H1 (cell line): ENCODE measurements at regions not wholly inside any gene's neighbourhood (a gene's known extent, or its start where the extent isn't known, plus 50 kb on each side); places are given as distances from the start of the nearest gene placed in this dataset.

ENCODE experiments used
- CTCF ChIA-PET: fragments of 300-600 bp; sonication (Branson Sonifier 250); formaldehyde crosslinking; loops from one replicate; lab custom pipeline; 2021; ENCODE audit not compliant: partially characterized antibody; lab: Charles Lee
- POLR2A ChIA-PET: fragments of 300-600 bp; sonication (Branson Sonifier 250); formaldehyde crosslinking; loops from one replicate; lab custom pipeline; 2021; ENCODE audit warnings: inconsistent platforms; ENCODE audit not compliant: partially characterized antibody; lab: Charles Lee
- DNase-seq, 2 experiments: peaks; one replicate each; pipeline versions ENCODE4 v3.0.0 to v3.0.0-alpha.2; 2010 to 2022; ENCODE audit warnings: low spot score in 2 of 2, low read depth in 1 of 2, mixed read lengths in 1 of 2
- FAIRE-seq: peaks from 2 replicates; lab custom pipeline; 2011; peaks lifted over from hg19 to GRCh38; lab: Jason Lieb, UNC
- H2AFZ ChIP-seq: 2 replicates; pipeline ENCODE4 v1.8.1; 2012; ENCODE audit warnings: low read length, inconsistent platforms
- H2AK5ac ChIP-seq: 2 replicates; pipeline ENCODE4 v1.6.1; 2013; ENCODE audit warnings: low read depth, low read length
- H2BK120ac ChIP-seq: replicated peaks from 2 replicates; pipeline ENCODE3; 2013; ENCODE audit warnings: low read depth, low read length, inconsistent platforms
- H2BK12ac ChIP-seq: 2 replicates; pipeline ENCODE4 v1.6.1; 2013; ENCODE audit warnings: low read depth, low read length
- H2BK15ac ChIP-seq: 2 replicates; pipeline ENCODE4 v1.6.1; 2013; ENCODE audit warnings: low read length
- H2BK20ac ChIP-seq: 2 replicates; pipeline ENCODE4 v1.6.1; 2013; ENCODE audit warnings: low read length
- H2BK5ac ChIP-seq: 2 replicates; pipeline ENCODE4 v1.6.1; 2013; ENCODE audit warnings: low read depth, low read length
- H3K14ac ChIP-seq: 2 replicates; pipeline ENCODE4 v1.6.1; 2013; ENCODE audit warnings: inconsistent platforms; ENCODE audit not compliant: insufficient read length
- H3K18ac ChIP-seq: 2 replicates; pipeline ENCODE4 v1.6.1; 2013; ENCODE audit warnings: low read length; ENCODE audit errors: extremely low read depth
- H3K23ac ChIP-seq: 2 replicates; pipeline ENCODE4 v1.6.1; 2013; ENCODE audit warnings: inconsistent platforms; ENCODE audit not compliant: insufficient read length
- H3K23me2 ChIP-seq: 2 replicates; pipeline ENCODE4 v1.6.1; 2013; ENCODE audit warnings: low read depth, low read length
- H3K27ac ChIP-seq: 2 replicates; pipeline ENCODE4 v1.6.1; 2011; ENCODE audit warnings: low read depth, low read length, inconsistent platforms
- H3K27me3 ChIP-seq, 4 experiments: replicated peaks in 1 of 4; 1 replicate in 1 of 4; 2 replicates in 3 of 4; pipeline versions ENCODE4 v1.6.1 to v1.8.1; 2011 to 2013; ENCODE audit warnings: low read length in 3 of 4, mild to moderate bottlenecking in 3 of 4, inconsistent platforms in 2 of 4, mixed read lengths in 2 of 4, moderate library complexity in 1 of 4; ENCODE audit not compliant: control insufficient read depth in 3 of 4, insufficient read depth in 3 of 4; ENCODE audit errors: extremely low read depth in 1 of 4
- H3K36me3 ChIP-seq, 4 experiments: 2 replicates each; pipeline versions ENCODE4 v1.6.1 to v1.8.1; 2011 to 2013; ENCODE audit warnings: mild to moderate bottlenecking in 4 of 4, low read length in 3 of 4, moderate library complexity in 2 of 4, control low read depth in 1 of 4, inconsistent platforms in 1 of 4; ENCODE audit not compliant: insufficient read depth in 4 of 4, control insufficient read depth in 2 of 4
- H3K4ac ChIP-seq: replicated peaks from 2 replicates; pipeline ENCODE3; 2013; ENCODE audit warnings: low read length, low read depth, mixed read lengths, inconsistent platforms; ENCODE audit not compliant: insufficient read length
- H3K4me1 ChIP-seq, 4 experiments: replicated peaks in 1 of 4; 1 replicate in 1 of 4; 2 replicates in 3 of 4; pipeline versions ENCODE4 v1.6.1 to v1.8.1; 2011 to 2013; ENCODE audit warnings: low read length in 3 of 4, inconsistent platforms in 2 of 4, mixed read lengths in 1 of 4; ENCODE audit not compliant: insufficient read depth in 4 of 4, control insufficient read depth in 3 of 4
- H3K4me2 ChIP-seq, 2 experiments: 2 replicates each; pipeline versions ENCODE4 v1.6.1 to v1.8.1; 2011 to 2013; ENCODE audit warnings: low read depth in 2 of 2, low read length in 2 of 2, control low read depth in 1 of 2, inconsistent platforms in 1 of 2, mild to moderate bottlenecking in 1 of 2; ENCODE audit not compliant: insufficient read depth in 1 of 2
- H3K4me3 ChIP-seq, 4 experiments: fragments of 200-600, 300-600 bp in 1 of 4; sonication (generic), shearing (Covaris generic), sonication (Bioruptor Twin) in 1 of 4; 2 replicates each; pipeline versions ENCODE4 v1.5.1 to v1.8.1; 2011 to 2016; ENCODE audit warnings: low read length in 4 of 4, low read depth in 3 of 4, control low read depth in 2 of 4, inconsistent platforms in 2 of 4, mild to moderate bottlenecking in 2 of 4, mixed read lengths in 1 of 4, moderate library complexity in 1 of 4; ENCODE audit not compliant: insufficient read depth in 2 of 4; ENCODE audit errors: extremely low read depth in 1 of 4
- H3K56ac ChIP-seq: replicated peaks from 2 replicates; pipeline ENCODE3; 2013; ENCODE audit warnings: low read depth, mild to moderate bottlenecking, mixed read lengths, low read length, inconsistent platforms; ENCODE audit not compliant: insufficient read length
- H3K79me1 ChIP-seq: 2 replicates; pipeline ENCODE4 v1.6.1; 2013; ENCODE audit warnings: low read depth, low read length, control low read depth
- H3K79me2 ChIP-seq, 2 experiments: 2 replicates each; pipeline versions ENCODE4 v1.6.1 to v1.8.1; 2012 to 2013; ENCODE audit warnings: low read length in 2 of 2, mild to moderate bottlenecking in 2 of 2, inconsistent platforms in 1 of 2; ENCODE audit not compliant: insufficient read depth in 2 of 2, control insufficient read depth in 1 of 2
- H3K9ac ChIP-seq, 4 experiments: replicated peaks in 1 of 4; 1 replicate in 1 of 4; 2 replicates in 3 of 4; pipeline versions ENCODE4 v1.6.1 to v1.8.1; 2011 to 2013; ENCODE audit warnings: low read depth in 3 of 4, low read length in 3 of 4, control low read depth in 2 of 4, mild to moderate bottlenecking in 2 of 4, moderate library complexity in 2 of 4, inconsistent platforms in 1 of 4; ENCODE audit errors: extremely low read depth in 1 of 4
- H3K9me3 ChIP-seq, 2 experiments: 2 replicates each; pipeline versions ENCODE4 v1.6.1 to v1.8.1; 2012 to 2013; ENCODE audit warnings: mild to moderate bottlenecking in 2 of 2, moderate library complexity in 2 of 2, control low read depth in 1 of 2, inconsistent platforms in 1 of 2, low read depth in 1 of 2, low read length in 1 of 2, mixed read lengths in 1 of 2; ENCODE audit not compliant: insufficient read depth in 2 of 2
- H4K20me1 ChIP-seq, 2 experiments: replicated peaks in 1 of 2; 2 replicates each; pipeline versions ENCODE3 to v1.8.1; 2011 to 2013; ENCODE audit warnings: inconsistent platforms in 2 of 2, low read length in 2 of 2, mild to moderate bottlenecking in 1 of 2; ENCODE audit not compliant: insufficient read depth in 2 of 2, control insufficient read depth in 1 of 2
- H4K5ac ChIP-seq: 2 replicates; pipeline ENCODE4 v1.6.1; 2013; ENCODE audit warnings: low read length, low read depth, mixed read lengths, inconsistent platforms; ENCODE audit not compliant: insufficient read length
- H4K8ac ChIP-seq: 2 replicates; pipeline ENCODE4 v1.8.0; 2013; ENCODE audit warnings: mild to moderate bottlenecking, moderate library complexity, low read length, inconsistent platforms; ENCODE audit not compliant: insufficient read depth; ENCODE audit errors: extremely low read depth
- H4K91ac ChIP-seq: replicated peaks from 2 replicates; pipeline ENCODE3; 2013; ENCODE audit warnings: low read length, mixed read lengths, inconsistent platforms; ENCODE audit not compliant: insufficient read length
- ASH2L ChIP-seq: fragments of 200-600, 300-600 bp; sonication (generic); IDR thresholded peaks from one replicate; pipeline ENCODE4 v1.7.1; 2017; ENCODE audit warnings: low read length
- ATF2 ChIP-seq: IDR thresholded peaks from 2 replicates; pipeline ENCODE4 v1.6.1; 2012; ENCODE audit warnings: low read length, inconsistent platforms
- E2F6 ChIP-seq: IDR thresholded peaks from 2 replicates; pipeline ENCODE4 v1.6.1; 2012; ENCODE audit warnings: inconsistent platforms
- GABPA ChIP-seq: IDR thresholded peaks from 2 replicates; pipeline ENCODE4 v1.6.1; 2011; ENCODE audit warnings: mild to moderate bottlenecking, low read length, moderate library complexity, borderline replicate concordance; ENCODE audit not compliant: insufficient read depth
- JUND ChIP-seq: IDR thresholded peaks from 2 replicates; pipeline ENCODE4 v1.6.1; 2011; ENCODE audit warnings: mild to moderate bottlenecking, improper control_type of control experiment, low read length
- RAD21 ChIP-seq, 2 experiments: IDR thresholded peaks in 1 of 2; conservative IDR thresholded peaks in 1 of 2; 2 replicates each; pipeline ENCODE4 v1.6.1; 2011; ENCODE audit warnings: low read depth in 2 of 2, low read length in 2 of 2, improper control_type of control experiment in 1 of 2, inconsistent platforms in 1 of 2, mild to moderate bottlenecking in 1 of 2, moderate library complexity in 1 of 2
- RBBP5 ChIP-seq: IDR thresholded peaks from 2 replicates; pipeline ENCODE4 v1.7.1; 2012; ENCODE audit warnings: low read depth, mild to moderate bottlenecking, inconsistent platforms, low read length, moderate library complexity, borderline replicate concordance
- RNF2 ChIP-seq: fragments of 200-900, 300-1000 bp; sonication (generic); IDR thresholded peaks from 2 replicates; pipeline ENCODE4 v1.7.1; 2016; ENCODE audit warnings: borderline replicate concordance, low read depth, mild to moderate bottlenecking, antibody characterized with exemption, low read length; ENCODE audit not compliant: poor library complexity, severe bottlenecking; ENCODE audit errors: missing control alignments
- TAF7 ChIP-seq: optimal IDR thresholded peaks from 2 replicates; pipeline ENCODE3; 2011; ENCODE audit warnings: low read depth, mild to moderate bottlenecking, inconsistent platforms, low read length, moderate library complexity, borderline replicate concordance
- TCF12 ChIP-seq: IDR thresholded peaks from 2 replicates; pipeline ENCODE4 v1.6.1; 2011; ENCODE audit warnings: low read depth, mild to moderate bottlenecking, low read length
- USF2 ChIP-seq: IDR thresholded peaks from 2 replicates; pipeline ENCODE4 v1.6.1; 2011; ENCODE audit warnings: low read length, improper control_type of control experiment

GRCh38 chr9:115533511-115533910 lies 415.6 kb upstream of the TNC start:
- no peak overlapping the region for H3K14ac ChIP-seq
- no peaks in the 10 kb centered on the region for H3K23me2 ChIP-seq
- DNase-seq = no peak
- no peak for FAIRE-seq
- H3K79me1 ChIP-seq = no peaks in the 10 kb centered on the region
- H3K27ac ChIP-seq = no peak overlapping the region
- H2BK20ac ChIP-seq = no peak overlapping the region
- H3K4ac ChIP-seq = no peak overlapping the region
- H2AFZ ChIP-seq = no peak overlapping the region
- no peaks in the 10 kb centered on the region for H3K4me1 ChIP-seq
- H3K4me3 ChIP-seq = no peak overlapping the region
- H3K23ac ChIP-seq = no peak overlapping the region
- no peak overlapping the region for H2BK120ac ChIP-seq
- H3K36me3 ChIP-seq = no peaks in the 10 kb centered on the region
- H2AK5ac ChIP-seq = no peak overlapping the region
- H3K27me3 ChIP-seq = no peaks in the 10 kb centered on the region
- H3K9ac ChIP-seq = no peak overlapping the region
- H3K18ac ChIP-seq = no peak overlapping the region
- no peaks in the 10 kb centered on the region for H3K9me3 ChIP-seq
- H2BK15ac ChIP-seq = no peak overlapping the region
- no peak overlapping the region for H2BK12ac ChIP-seq
- no peak overlapping the region for H3K4me2 ChIP-seq
- H3K56ac ChIP-seq = no peak overlapping the region
- no peak overlapping the region for H4K91ac ChIP-seq
- H4K8ac ChIP-seq = no peak overlapping the region
- no peak overlapping the region for H2BK5ac ChIP-seq
- POLR2A ChIA-PET = interaction anchor here (0.7 kb wide), 1 partner anchor 49 kb away, joined by 3 read pairs; no protein-coding TSS in a partner anchor
- no peaks in the 10 kb centered on the region for H3K79me2 ChIP-seq
- no peaks in the 10 kb centered on the region for H4K20me1 ChIP-seq
- no peak overlapping the region for H4K5ac ChIP-seq
- CTCF ChIA-PET = no interaction called here
- TF ChIP-seq TAF7 (no peak), TCF12 (no peak), RNF2 (no peak), ASH2L (no peak), RBBP5 (no peak), ATF2 (no peak), USF2 (no peak), JUND (no peak), GABPA (no peak), E2F6 (no peak), RAD21 (IDR thresholded peaks at IDR 0.05 in 1 of 2, conservative IDR thresholded peaks at IDR 0.05 in 1 of 2; ENCODE audit: low read depth in 2 of 2, low read length in 2 of 2) (no peak)
